NCI-H2227 (cell line): ENCODE measurements at regions not wholly inside any gene's neighbourhood (a gene's known extent, or its start where the extent isn't known, plus 50 kb on each side); places are given as distances from the start of the nearest gene placed in this dataset.
"Not testable (repeated sequence)": the region's sequence is repeated elsewhere in the genome, so short reads cannot be mapped to it uniquely, and the experiment has no call there.

Experiments
- DNase-seq: peaks from one replicate; lab custom pipeline; 2025; ENCODE audit not compliant: unreplicated experiment; lab: John Stamatoyannopoulos, UW

- DNase-seq = no peak
These were observed 733.0 kb downstream of the GRIK2 start for GRCh38 chr6:102126488-102126887.

- no peak for DNase-seq
These were observed 733.7 kb downstream of the GRIK2 start for GRCh38 chr6:102127253-102127652.

GRCh38 chr6:102137859-102138258 lies 744.4 kb downstream of the GRIK2 start:
- DNase-seq = no peak

- DNase-seq = no peak
These were observed 755.7 kb downstream of the GRIK2 start for GRCh38 chr6:102149191-102149590.

GRCh38 chr6:102150549-102150948 lies 757.0 kb downstream of the GRIK2 start:
- DNase-seq = no peak

- no peak for DNase-seq
These were observed 760.7 kb downstream of the GRIK2 start for GRCh38 chr6:102154176-102154575.

- DNase-seq = no peak
These were observed 761.4 kb downstream of the GRIK2 start for GRCh38 chr6:102154874-102155273.

GRCh38 chr6:102169802-102170201 lies 776.3 kb downstream of the GRIK2 start:
- not testable (repeated sequence) for DNase-seq

- DNase-seq = no peak
These were observed 793.7 kb downstream of the GRIK2 start for GRCh38 chr6:102187186-102187585.

GRCh38 chr6:102195311-102195710 lies 801.8 kb downstream of the GRIK2 start:
- no peak for DNase-seq

- DNase-seq = no peak
These were observed 803.7 kb downstream of the GRIK2 start for GRCh38 chr6:102197211-102197610.

- no peak for DNase-seq
These were observed 810.8 kb downstream of the GRIK2 start for GRCh38 chr6:102204351-102204750.

- peak; percentile 25 for DNase-seq
These were observed 821.9 kb downstream of the GRIK2 start for GRCh38 chr6:102215425-102215824.

- DNase-seq = no peak
These were observed 822.7 kb downstream of the GRIK2 start for GRCh38 chr6:102216232-102216631.

GRCh38 chr6:102223942-102224341 lies 830.4 kb downstream of the GRIK2 start:
- peak; percentile 38 for DNase-seq

GRCh38 chr6:102229271-102229670 lies 835.8 kb downstream of the GRIK2 start:
- no peak for DNase-seq
